NCI-H82 (cell line): ENCODE measurements at regions not wholly inside any gene's neighbourhood (a gene's known extent, or its start where the extent isn't known, plus 50 kb on each side); places are given as distances from the start of the nearest gene placed in this dataset.
A peak's percentile ranks its signal among the peaks of the same experiment; 100 is the strongest.

ENCODE experiments used
- DNase-seq: peaks from one replicate; lab custom pipeline; 2025; lab: John Stamatoyannopoulos, UW

DNA sequence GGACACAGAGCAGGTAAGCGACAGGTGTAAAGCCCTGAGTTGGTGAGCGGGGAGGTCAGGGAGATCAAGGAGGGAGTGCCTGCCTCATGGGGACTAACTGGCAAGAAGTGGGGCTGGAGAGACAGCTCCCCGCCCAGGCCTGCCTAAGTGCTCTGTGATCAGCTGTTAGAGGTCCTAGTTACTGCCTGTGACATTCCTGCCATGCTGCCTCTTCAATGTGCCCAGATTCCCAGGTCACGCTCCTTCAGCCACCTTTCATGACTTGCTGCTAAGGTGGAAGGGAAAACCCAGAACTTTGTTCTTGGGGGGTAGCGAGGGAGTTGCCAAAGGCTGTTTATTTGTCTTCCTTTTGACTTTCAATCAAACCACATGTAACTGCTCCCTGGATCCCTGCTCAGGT, 114.3 kb upstream of the ZNF438 start:
- no peak for DNase-seq

DNA sequence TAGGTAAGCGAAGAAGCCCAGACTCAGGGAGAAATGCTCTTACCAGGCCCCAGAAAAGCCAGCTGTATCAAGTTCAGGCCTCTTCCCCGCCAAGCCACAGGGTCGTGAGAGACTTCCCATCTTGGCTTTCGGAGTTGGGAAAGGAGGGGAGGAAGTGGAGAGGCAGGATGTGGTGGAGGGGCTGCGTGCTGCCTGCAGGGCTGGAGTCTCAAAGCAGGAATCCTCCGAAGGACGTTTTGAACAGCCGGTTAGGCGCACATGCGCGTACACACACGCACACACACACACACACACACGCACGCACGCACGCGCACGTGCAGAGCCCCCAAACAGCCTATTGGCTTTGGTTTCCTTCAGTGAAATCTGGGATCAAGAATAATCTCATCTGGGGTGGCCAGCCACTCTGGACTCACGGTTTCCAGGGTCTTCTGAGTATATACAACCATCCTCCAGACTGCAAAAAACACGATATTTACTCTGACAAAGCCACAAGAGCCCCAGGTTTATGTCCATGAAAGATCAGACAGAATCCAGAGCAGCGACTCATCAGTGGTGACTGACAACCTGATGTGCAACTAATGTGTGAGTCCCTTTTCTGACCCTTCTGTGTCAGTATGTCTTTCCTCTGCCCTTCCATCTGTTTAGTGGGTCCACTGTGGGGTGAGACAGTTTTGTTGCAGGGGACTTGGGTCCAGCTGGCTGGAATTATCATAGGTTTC, 115.0 kb upstream of the ZNF438 start:
- no peak for DNase-seq

DNA sequence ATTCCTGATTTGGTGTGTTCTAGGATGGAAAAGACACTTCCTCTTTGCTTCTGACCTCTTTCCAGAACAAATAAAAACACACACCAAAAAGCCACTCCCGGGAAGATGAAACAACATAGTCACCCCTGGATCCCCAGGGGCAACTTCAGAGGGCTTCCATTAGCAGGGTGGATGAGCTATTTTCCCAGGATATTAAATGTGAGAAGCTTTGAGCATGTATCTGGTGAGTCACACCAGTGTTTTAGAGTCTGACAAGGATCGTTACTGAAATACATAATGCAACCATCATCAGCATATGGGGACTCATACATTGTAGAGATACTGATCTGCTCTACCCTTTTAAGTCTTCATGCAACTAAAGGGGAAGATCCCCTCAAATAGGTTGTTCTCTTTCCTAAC, 115.5 kb upstream of the ZNF438 start:
- DNase-seq: no peak

DNA sequence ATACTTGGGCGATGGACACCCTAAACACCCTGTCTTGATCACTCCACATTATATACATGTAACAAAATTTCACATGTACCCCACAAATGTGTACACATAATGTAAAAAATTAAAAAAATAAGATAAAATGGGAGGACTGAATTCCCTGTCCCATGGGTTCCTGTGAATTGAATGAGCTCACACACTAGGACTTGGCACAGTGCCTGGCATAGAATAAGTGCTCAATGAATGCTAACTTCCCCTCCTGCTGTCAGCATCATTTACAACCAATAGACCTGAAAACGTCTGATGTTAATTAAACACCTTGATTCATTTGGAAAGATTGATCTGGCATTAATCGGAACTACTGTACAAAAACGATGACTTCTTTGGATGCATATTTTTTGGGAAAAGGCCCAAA, 117.3 kb upstream of the ZNF438 start:
- no peak for DNase-seq

DNA sequence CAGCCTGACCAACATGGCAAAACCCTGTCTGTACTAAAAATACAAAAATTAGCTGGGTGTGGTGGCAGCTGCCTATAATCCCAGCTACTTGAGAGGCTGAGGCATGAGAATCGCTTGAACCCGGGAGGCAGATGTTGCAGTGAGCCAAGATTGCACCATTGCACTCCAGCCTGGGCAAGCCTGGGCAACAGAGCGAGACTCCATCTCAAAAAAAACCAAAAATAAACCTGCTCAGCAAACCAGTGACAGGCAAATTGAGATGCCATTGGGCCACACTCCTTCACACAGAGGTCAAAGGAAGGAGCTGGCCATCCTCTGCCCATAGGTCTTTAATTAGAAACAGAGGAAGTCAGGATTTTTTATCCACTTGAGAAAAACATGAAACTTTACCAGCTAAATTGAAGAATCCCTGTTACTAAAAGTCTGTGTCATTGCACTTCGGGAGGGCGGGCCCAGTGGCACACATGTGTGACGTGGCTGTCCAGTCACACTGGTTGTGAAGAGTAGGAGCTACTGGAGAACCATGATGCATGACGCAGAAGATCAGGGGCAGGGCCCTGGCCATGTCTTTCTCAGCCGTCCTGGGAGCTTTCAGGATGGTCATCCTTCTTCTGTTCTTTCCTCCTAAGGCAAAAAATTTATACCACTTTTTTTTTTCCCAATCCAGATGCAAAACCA, 118.3 kb upstream of the ZNF438 start:
- no peak for DNase-seq

DNA sequence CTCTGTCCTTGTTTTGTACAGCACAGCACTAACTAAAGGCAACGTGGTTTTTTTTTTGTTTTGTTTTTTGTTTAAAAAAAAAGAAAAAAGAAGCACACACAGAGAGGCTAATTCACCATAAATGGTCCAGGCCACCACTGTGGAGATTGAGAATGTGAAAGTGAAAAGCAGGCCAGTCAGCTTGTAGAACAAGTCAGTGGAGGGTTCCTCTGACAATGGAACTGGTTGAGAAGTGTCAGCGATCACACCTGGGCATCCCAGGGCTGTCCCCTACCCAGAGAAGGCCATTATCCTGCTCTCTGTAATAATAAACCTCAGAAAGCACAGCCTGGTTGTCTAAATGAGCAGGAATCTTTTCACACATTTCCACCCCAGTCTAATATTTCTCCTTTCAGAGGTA, 119.6 kb upstream of the ZNF438 start:
- no peak for DNase-seq

DNA sequence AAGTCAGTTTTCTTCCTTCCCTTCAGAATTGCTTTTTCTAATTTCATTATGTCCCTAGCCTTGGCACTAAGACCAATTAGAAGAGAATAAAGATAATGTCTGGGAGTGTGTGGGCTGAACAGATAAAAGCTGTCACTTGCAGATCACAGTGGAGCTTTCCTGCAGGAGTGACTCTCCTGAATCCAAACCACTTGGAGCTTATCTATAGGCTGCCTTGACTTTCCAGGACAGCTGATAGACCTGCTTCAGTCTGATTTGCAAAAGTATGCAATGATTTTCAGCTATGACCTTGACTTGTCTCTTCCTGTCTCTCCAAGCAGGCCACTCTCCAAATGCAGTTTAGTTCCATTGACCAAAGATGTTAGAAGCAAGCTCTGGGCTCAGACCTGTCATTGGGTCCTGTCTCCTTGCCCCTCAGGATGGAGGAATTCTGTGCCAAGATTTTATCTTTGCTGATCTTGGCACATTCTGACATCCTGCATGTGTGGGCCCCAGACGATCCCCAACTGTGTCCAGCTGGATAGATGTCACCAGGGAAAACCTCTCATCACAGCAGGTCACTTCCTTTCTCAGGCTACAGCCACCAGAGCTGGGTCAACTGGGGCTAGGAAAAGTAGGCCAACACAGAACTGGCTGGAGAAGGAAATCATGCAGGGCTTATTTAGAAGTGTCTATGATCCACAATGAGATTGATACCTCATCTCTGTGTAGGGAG, 120.9 kb upstream of the ZNF438 start:
- DNase-seq: no peak

DNA sequence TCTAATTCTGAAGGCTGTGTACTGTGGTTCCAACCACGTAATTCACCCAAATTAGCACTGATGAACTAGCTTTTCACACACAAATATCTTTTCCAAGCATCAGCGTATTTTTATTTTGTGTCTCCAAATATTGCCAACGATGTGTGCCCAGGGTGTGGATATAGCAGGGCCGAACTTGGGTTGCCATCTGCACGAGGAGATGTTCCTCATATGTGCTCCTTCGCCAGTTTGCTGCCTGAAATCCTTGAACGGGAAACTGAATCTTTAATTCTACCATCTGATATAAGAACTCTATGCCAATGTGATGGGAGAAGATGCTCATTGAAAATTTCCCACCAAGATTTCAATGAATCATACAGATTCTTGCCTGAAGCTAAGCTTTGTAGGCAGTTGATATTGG, 121.5 kb upstream of the ZNF438 start:
- no peak for DNase-seq

DNA sequence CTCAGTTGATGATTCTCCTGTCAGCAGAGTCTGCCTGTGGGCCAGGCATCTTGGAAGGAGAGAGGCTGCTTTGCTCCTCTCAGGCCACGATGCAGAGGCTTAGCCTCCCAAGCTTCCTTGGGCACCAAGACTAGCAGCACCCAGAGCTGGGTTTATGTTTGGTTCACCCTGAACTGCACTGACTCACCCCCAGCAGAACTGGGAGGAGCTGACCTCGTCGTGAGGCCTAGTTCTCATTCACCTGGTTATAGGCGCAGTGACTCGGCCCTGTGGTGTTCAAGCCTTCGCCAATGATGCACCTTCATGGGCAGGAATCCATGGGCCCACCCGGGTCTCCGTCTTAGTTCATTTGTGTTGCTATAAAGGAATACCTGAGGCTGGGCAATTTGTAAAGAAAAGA, 122.0 kb upstream of the ZNF438 start:
- DNase-seq: no peak

DNA sequence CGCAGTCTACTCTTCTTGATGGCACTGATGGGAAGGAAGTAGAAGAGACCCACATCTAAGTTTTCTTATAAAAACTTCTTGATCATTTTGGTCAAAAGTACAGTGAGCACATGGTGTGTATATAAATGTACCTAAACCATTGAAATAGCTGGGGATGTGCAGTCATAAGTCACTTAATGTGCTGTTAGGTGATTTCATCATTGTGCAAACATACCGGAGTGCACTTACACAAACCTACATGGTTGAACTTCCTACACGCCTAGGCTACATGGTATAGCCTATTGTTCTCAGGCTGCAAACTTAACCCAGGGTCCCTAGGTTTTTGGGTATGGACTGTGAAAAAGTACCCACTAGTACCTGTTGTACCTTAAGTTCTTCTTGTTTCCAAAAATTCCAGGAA, 123.3 kb upstream of the ZNF438 start:
- no peak for DNase-seq

DNA sequence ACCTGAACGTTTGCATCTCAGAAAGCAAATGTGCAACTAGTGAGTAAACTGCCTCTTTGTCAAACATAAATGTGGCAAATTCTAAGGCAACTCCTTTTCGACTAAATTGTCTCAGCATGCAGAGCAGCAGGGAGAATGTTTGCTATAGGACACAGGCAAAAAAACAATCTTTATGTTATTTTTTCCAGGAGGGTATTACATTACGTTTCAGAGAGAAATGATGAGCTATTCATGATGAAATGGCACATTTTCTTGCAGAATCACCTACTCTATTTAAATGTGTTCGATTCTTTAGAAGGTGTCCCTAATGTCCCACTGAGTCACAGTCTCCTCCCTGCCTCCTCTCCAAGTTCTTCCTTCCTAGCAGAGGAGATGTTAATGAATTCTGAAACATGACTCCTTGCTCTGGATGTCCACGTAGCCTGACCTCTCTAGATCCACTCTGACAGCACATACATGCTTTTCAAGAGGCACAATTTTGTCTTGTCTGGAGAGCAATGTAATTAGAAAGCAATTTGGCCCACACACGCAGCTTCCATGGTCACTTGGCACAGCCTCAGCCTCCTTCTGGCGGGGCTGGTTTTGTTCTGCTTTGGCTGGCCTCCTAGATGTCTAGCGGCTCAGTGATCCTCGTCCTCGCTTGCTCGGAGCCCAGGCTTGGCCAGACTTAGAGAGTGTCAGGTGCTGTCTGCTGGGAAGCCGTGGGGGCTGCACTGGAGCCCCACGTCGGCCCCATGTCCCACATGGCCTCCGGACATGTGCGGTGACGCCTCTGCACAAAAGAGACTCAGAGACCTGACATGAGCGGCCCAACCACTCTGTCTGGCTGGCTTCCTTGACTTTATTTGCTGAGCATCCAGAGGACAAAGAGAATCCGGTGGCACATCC, 125.7 kb upstream of the ZNF438 start:
- no peak for DNase-seq

DNA sequence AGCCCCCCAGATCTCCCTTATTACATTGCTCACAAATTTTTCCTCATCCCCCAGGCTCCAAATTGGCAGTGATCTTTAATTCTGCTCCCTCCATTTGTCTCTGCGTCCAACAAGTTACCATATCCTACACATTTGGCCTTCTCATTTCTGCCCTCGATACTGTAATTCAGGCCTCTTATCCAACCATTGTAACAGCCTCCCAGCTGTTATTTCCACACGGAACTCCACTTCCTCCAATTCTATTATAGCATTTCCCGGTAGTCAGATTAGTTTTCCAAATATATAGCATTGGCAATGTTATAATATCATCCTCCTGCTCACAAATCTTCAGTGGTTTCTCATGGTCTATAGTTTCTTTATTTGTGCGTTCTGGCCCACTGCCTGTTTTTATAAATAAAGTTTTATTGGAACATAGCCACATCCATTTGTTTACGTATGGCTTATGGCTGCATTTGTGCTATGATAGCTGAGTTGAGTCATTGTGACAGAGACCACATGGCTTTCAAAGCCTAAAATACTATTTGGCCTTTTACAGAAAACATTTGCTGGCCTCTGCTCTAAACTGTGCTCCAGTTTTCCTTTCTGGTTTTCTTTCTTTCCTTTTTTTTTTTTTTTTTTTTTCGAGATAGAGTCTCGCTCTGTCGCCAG, 126.5 kb upstream of the ZNF438 start:
- DNase-seq: no peak

DNA sequence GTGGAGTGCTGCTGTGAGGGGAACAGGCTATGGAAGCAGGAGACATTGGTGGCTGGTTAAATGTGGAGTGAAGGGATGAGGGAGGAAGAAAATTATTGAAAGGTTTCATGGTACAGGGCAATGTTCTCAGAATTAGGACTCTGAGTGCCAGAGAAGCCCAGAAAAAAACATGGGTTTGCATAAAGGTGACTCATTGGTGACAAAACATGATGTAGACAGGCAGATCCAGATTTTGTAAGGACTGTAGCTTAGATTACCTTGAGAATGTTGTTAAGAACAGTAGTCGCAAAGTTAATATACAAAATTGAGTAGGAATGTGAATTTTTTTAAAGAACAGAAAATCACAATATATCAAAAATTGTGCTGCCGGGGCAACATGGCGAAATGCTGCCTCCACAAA, 134.9 kb upstream of the ZNF438 start:
- no peak for DNase-seq

DNA sequence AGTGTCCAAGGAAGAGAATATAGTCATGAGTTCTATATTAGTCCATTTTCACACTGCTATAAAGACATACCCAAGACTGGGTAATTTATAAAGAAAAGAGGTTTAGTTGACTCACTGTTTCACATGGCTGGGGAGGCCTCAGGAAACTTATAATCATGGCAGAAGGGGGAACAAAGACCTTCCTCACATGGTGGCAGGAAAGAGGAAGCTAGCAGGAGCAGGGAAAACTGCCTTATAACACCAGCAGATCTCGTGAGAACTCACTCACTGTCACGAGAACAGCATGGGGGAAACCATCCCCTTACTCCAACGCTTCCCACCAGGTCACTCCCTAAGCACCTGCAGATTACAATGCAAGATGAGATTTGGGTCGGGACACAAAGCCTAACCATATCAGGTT, 139.0 kb upstream of the ZNF438 start:
- no peak for DNase-seq

DNA sequence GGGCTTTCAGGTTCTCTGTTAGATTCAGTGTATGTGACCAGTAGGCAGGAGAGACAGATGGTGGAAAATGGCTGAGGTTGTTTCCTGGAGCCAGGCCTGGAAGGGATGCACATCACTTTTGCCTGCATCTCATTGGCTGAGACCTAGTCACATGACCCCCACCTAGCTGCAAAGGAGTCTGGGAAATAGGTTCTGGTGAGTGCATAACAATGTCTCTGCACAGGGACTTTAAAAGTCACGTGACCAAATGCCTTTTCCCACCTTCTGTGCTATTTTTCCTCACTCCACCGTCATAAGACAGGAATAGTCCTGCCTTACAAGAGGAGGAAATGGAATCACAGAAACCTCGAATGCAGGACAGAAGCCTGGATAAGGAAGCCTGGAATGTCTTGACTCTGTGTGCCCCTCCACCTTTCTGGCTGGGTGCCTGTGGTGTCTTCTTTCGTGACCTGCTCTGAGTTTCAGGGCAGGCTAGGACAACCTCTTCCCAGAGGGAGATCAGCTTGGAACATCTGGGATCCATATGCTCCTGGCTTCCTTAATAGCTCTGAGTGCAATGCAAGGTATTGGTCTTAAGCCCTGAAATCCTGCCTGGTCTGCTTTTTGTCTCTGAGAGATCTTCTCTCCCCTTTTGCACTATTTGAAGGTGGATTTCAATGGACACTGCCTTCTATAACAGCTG, 139.9 kb upstream of the ZNF438 start:
- DNase-seq: peak; percentile 94

DNA sequence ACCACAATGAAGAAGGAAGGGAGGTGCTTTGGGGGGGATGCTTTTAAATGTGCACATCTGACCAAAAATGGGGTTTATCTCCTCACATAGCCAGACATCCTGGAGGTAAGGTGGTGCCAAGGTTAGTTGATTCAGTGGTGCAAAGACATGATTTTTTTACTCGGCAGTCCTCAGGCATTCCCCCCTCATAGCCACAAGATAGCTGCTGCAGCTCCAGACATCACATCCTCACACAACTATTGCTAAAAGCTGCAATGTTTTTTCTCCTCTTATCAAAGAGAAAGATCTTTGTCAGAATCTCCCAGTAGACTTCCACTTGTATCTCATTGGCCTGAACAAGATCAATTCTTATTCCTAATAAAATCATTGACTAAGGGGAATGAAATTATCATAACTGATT, 141.3 kb upstream of the ZNF438 start:
- no peak for DNase-seq

DNA sequence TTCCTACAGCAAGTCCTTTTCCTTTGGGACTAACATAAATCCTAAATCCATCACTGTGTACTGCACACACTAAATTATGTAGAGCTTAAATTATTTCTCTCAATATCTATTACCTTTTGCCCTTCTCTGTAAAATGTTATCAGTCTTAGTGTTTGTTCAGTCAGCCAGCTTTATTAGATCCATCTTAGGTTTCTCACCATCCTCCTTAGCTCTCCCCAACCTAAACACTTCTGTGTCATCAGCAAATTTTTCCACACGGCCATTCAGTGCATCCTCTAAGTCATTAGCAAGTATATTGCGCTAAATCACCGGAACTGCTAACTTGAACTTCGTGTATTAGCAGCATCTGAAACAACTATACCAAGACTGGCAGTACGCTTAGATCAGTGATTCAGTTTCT, 142.1 kb upstream of the ZNF438 start:
- DNase-seq: no peak

DNA sequence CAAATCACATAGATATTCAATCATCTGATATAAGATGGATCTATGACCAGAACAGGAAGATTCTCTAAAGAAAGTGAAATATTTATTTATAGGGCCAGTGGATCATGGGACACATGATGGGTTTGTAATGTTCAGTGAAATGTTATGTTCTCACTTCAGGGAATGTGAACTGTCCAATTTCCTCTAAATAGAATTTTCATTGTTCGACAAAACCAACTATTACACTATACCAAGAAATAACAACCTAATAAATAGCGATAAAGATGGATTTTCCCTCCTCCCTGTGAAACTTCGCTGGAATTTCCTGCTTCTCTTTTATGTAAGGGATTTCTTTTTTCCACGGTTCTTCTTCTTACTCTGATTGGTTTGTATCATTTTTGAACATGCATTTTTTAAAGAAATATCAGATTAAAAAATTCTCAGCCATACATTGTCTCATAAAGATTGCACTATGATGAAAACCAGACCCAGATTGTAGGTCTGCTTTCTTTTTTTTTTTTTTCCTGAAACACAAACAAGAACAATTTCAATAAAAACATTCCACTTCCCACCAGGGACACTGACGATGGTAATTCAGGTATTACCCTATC, 139.8 kb upstream of the ZEB1 start:
- no peak for DNase-seq

DNA sequence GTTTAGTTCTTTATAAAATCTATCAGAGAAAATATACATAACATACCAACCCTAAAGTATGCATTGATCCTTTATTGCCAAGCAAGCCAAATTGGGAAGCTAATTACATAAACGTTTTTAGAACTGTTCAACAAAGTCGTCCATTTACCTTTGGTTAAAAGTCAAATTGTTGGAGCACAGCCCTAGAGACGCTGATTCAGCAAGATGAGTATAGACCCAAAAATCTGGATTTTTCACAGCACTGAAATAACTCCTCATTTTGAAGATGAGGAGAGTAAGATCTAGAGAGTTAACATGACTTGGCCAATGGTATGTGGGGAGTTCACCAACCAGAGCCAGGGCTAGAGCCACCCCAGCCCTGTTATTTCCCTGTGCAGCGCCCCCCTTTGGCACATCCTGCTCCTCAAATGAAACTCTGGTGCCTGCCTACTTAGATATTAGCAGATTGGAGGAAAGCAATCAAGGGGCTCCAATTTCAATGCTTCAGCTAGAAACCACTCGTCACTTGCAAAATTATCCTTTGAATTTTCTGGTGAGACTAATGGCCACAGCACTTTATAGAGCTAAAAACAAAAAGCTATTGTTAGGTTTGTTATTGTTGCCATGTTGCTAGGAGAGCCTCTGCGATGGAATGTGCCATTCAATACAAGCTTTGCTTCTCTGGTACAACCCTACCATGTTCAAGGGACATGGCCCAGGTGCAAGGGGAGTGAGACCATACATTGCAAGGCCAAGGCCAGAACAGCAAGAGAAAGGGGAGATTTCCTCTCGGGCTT, 132.6 kb upstream of the ZEB1 start:
- DNase-seq: no peak

DNA sequence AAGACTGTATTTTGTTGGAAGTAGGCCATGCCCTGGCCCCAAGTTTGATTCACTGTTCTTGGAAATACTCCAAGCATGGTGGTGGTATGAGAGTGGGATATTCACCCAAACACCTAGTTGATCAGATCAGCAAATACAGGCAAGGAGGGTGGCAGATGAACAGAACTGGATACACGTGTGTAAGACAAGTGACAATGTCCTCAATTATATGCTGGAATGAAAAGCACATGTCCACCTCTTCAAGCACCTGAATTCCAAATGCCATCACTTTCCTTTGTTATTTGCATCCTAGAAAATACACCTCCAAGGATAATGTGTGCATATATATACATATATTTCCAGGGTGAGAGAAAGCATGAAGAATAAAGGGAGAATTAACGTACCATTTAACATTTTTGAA, 131.8 kb upstream of the ZEB1 start:
- no peak for DNase-seq
